ENCODE measurements at regions not wholly inside any gene's neighbourhood (a gene's known extent, or its start where the extent isn't known, plus 50 kb on each side); places are given as distances from the start of the nearest gene placed in this dataset.
"Not testable (repeated sequence)": the region's sequence is repeated elsewhere in the genome, so short reads cannot be mapped to it uniquely, and the experiment has no call there.

DNA sequence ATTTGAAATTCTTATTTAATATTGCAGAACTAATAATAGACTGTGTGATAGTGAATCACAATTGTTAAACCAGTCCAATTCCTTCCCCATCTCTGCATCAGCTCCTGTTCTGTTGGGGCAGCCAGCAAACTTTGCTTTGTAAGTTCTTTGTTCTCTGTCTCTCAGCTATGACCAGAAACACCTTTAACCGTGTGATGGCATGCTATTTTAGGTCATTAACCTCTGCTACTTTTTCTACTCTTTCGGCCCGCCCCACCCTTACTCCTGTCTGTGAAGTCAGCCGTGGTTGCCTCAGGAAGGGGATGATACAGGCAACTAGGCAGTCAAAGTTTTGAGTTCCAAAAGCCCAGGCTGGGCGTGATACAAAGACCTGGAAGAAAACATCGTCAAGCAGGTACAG lies 51.3 kb upstream of the EGFL6 start:
- DNase-seq (ENCODE audit: low spot score), result no peak

DNA sequence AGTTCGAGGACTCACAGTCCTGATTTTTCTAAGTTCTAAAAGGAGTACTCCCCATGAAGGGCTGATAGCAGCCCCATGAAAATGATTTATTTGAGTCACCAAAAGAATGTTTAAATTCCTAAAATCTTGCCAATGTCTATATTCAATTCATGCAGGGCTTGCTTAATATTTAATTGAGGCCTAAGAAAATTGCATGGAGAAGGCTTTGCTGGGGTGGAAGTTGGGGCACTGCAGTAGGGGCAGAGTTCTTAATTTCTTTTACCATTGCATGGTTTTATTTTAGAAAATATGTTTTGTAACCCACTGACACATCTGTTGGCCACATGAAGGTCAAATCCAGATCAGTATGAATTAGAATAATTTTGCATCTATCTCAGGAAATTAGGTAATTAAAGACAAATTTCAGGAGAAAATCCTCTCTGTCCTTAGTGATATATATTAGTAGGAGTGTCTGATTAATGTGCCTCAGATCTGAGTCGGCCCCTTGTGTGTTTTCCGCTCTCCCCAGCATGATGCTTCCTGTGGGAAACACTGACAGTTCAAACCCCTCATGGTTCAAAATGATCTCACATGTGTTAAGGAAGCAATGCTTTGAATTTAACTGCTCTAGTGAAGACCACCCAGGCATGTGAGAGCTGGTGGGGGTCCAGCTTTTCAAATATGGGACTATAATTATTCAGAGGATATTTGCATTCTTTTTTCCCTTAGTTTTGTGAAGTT lies 54.0 kb upstream of the EGFL6 start:
- no peak for DNase-seq (ENCODE audit: low spot score)

DNA sequence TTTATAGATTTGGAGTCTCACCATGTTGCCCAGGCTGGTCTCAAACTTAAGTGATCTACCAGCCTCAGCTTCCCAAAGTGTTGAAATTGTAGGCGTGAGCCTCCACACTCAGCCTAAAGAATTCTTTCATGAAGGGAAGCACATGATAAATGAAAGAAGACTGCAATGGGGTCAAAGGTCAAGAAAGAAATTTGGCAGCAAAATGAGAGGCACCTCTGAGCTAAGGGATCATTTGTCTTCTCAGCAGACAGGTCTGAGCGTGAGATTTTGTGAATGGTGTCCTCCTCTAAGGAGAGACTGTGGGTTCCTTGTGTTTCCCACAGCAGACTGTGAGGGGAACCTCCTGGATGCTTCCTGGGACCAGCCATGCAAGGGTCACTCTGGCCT lies 57.5 kb upstream of the EGFL6 start:
- DNase-seq (ENCODE audit: low spot score), result no peak

DNA sequence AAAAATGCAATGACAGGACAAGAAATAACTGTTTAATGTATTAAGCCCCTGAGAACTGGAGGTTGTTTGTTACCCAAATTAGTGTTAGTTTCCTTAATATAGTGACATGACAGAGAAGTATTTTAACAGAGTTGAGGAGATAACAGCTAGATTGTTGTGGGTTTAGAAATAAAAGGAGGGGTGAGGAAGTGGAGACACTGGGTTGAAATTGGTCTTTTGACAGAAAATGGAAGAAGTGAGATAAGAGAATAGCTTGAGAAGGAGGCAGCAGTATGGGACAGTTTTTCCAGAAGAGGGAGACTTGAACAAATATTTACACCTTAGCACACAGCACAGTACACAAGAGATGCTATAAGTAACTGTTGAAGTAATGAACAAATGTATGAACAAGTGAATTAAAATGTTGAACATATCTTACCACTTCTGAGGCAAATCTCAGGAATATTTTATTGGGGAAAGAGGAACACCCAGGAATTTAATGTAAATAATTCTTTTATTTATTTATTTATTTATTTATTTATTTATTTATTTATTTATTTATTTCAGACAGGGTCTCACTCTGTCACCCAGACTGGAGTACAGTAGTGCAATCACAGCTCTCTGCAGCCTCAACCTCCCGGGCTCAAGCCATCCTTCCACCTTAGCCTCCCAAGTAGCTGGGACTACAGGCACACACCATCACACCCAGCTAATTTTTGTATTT lies 58.0 kb upstream of the EGFL6 start:
- no peak for DNase-seq (ENCODE audit: low spot score)

DNA sequence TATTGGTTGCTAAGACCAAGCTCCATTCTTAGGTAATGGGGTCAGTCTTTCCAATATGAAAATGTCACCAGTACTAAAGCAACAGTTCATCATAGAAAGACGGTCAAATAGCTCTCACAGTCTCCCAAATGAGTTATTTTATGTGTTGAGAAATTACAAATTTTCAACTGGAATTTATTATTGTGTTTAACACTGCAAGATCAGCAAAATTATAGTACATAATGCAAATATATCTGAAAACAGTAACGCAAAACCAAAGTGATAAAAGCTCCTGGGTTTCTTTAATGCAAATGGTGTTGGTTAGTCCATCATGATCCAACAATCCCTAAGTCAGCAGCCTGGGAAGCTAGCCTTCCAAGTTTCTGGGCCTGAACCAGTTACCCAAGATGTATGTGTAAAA lies 61.5 kb upstream of the EGFL6 start:
- DNase-seq (ENCODE audit: low spot score), result no peak

DNA sequence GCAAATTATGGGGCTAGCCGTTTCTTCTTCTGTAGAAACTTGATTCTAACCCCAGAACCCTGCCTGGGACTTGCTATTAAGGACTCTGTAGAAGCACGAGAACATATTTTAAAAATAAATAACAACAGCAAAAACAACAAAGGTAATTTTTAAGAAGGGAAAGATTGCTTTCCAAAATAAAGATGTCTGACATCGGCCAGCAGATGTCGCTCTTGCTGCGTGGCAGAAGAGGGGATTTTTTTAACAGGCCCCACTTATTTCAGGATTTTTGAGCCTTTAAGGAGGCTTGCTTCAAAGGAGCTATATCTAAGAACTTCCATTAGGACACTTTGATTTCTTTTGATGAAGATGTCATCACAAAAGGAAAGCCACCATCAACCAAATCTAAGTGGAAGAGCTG lies 62.8 kb upstream of the EGFL6 start:
- peak; percentile 23 for DNase-seq (ENCODE audit: low spot score)

DNA sequence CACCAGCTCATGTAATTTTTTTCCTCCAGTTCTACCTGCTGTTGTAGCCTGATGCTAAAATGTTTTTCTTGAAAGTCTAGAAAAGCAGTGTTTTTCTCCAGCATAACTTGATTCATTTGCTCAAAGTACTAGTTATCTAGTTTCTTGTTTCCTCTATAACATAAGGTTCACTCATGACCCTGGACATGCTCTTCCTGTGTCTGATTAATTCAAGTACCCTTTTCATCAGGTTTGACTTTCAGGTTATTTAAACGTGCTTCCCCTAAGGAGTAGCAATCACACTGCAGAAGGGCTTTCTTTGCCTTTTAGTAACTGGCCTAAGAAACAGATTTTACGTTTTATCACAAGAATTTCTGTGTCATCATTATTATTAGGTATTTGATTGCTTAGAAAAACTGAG lies 66.8 kb upstream of the EGFL6 start:
- no peak for DNase-seq (ENCODE audit: low spot score)

DNA sequence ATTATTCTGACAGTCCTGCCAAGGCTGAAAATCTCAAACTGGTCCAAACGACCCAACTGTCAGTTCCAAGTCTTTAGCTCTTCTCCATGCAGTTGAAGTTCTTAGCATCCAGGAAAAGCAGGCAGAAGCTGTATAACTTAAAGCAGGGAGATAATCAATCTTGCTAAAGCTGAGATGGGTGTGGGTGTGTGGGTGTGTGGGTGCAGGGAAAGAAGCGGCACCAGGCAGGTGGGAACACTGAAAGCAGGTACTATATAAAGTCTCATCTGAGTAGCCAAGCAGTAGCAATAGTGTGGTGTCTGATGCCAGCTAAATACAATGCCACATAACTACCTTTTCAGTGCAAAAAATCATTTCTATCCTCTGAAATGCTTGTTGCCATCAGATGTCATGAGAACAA lies 69.7 kb upstream of the EGFL6 start:
- DNase-seq (ENCODE audit: low spot score), result no peak

DNA sequence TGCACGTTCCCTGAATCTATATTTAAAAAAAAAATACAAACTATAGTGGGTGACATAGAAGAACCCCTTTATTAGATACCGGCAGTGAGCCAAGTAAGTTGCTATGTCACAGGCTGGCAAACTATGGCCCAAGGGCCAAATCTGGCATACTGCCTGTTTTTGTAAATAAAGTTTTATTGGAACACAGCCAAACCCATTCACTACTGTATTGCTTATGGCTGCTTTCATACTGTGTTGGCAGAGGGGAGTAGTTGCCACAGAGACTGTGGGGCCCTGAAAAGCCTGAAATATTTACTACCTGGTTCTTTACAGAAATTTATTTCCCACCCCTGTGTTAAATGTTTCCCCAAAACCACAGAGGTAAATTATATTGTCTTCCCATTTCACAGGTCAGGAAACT lies 71.2 kb upstream of the EGFL6 start:
- DNase-seq (ENCODE audit: low spot score), result no peak

DNA sequence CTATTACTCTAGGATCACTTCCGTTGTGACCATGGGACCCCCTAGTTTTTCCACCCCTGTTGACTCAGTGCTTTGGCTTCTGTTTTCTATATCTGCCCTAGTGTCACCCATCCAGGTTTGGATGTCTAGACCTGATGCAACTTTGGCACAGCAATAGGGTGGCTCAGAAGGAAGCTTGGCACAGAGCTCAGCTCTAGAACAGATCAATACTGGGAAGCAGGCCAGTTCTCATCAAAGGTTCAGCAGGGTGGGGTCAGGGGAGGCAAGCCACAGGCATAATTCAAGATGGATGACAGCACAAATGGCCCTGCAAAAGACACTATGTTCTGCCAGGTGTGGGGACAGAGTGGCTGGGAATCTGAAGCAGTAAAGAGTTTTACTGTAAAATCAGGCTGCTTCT lies 74.2 kb upstream of the EGFL6 start:
- DNase-seq (ENCODE audit: low spot score), result no peak

DNA sequence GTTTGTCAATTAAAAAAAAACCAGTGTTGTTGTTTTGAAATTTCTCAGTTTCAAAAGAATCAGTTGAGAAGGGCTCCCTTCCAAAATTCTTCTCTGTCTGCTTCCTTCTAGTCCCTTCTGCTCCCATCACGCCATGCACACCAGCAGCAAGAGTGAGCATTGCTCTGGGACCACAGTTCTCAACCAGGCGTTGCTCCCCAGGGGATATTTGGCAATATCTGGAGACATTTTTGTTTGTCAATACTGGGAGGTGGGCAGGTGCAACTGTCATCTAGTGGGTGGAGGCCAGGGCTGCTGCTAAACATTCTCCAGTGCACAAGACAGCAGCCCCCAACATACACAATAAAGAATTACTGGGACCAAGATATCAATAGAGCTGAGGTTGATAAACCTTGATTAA lies 74.8 kb upstream of the EGFL6 start:
- no peak for DNase-seq (ENCODE audit: low spot score)

DNA sequence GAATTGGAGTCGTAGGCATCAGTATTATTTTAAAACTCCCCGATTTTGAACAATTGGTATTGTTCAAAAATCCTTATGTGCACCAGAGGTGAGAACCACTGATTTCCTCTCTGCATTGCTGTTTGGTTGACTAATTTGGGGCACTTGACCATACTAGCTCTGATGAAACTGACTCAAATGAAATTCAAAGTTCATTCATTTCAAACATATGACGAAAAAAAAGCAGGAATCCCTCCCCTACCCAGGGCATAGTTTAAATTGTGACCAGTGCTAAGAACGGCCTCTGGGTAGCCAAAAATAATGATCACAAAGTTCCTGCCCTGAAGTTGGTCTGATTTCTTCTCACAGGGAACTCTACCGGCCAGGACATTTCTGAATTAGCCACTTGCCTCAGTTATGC lies 75.7 kb upstream of the EGFL6 start:
- no peak for DNase-seq (ENCODE audit: low spot score)

DNA sequence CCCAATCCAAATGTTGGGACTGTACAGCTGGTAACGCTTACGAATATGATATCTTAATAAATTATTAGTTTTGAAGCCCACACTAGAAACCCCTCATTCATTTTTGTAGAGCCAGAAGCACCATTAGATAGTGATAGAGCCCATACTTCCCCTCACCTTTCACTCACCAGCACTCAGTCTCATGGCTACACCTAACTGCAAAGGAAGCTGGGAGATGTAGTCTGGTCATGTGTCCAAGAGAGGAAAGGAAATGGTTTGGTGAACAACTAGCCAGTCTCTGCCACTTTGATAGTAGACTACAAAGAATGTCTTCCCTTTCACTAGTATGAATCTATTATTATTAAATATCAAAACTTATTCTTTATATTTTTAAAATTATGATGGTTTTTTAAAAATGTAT lies 77.1 kb upstream of the EGFL6 start:
- no peak for DNase-seq (ENCODE audit: low spot score)

DNA sequence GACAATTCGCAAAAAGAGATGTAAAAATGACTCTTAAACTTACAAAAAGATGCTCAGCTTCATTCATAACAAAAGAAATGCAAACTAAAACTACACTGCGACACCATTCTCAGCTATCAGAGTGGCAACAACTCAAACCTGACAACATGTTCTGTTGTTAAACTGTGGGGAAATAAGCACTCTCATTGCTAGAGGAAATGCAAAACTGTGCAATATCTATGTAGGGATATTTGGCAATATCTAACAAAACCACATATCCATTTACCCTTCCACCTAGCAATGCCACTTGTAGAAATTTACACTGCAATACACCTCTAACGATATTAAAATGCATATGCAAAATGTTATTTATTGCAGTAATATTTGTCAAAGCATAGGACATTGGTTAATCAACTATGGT lies 78.3 kb upstream of the EGFL6 start:
- no peak for DNase-seq (ENCODE audit: low spot score)

DNA sequence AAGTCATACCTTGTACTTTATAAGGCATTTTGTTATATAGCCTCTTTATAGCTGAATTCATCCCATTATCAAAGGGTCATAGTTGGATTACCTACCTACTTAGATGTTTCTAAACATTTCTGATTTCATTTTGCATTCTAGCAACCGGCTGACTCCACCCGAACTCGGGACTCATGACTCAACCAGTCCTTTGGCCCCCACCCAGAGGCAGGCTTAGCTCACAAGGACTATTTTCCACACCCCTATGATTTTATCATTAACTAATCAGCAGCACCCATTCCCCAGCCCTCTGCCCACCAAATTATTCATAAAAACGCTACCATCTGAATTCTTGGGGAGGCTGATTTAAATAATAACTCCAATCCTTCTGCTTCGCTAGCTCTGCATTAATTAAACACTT lies 79.9 kb upstream of the EGFL6 start:
- DNase-seq (ENCODE audit: low spot score), result no peak

DNA sequence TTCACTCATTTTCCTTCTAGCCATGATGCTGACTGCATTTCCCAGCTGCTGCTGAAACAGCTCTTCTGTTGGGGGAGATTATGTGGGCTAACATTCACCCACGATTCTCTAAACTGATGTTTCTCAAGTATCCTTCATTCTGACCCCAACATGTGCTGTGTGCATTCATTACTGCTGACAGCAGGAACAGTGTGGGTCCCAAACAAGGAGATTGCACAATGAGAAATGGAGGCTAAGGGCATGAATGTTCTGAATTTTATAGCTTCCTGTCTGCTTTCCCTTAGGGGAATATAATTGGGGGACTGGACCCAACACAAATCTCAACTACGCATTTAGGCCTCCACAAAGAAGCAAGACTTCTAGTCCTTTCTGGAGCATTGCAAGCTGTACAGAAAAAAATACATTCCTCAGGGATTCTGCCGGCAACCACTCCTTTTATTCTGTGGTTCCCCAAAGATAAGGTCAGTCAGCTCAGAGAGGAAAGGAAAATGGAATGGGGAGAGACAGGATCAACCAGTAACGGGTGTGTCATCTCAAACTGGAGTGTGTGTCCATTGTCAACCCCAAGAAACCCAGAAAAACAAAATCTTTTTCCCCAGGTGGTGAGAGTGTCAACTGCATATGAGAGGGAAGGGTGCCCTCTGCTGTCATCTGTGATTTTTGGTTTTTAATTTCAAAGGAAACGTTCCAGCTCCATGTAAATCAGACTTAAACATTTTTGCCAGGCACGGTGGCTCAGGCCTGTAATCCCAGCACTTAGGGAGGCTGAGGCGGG lies 81.5 kb upstream of the EGFL6 start:
- peak; percentile 59 for DNase-seq (ENCODE audit: low spot score)

DNA sequence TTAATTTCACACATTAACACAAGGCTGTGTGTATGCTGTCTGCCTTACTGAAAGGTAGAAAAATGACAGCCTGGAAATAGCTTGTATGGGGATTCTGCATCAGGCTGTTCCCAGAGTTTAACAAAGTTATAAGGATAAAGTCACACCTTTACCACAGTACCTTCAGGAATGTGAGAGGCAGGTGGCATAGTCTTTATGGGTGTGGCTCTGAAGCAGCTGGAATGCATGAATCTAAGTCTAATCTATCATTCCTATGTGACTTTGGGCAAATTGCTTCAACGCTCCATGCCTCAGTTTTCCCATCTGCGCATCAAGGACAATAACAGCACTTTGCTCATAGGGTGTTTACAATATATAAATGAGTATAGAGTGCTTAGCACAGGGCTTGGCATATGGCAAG lies 84.2 kb upstream of the EGFL6 start:
- DNase-seq (ENCODE audit: low spot score), result no peak

DNA sequence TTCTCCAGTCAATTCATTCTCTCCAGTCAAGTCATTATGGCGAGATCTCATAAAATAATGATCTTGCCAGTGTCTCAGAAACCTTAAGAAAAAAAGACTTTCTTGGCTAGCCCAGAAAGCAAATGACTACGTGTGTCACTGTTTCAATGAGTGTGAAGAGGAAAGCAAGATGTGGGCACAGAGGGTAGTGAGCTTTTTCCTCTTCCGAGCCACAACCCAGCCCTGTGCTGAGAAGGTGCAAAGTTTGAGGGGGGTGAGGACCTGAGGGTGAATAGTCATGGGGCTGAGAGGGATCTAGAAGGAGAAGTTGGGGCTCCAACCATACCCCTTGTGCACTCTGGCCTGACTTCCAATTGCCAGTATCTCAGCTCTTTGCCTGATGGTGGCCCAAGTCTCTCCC lies 85.6 kb upstream of the EGFL6 start:
- no peak for DNase-seq (ENCODE audit: low spot score)

DNA sequence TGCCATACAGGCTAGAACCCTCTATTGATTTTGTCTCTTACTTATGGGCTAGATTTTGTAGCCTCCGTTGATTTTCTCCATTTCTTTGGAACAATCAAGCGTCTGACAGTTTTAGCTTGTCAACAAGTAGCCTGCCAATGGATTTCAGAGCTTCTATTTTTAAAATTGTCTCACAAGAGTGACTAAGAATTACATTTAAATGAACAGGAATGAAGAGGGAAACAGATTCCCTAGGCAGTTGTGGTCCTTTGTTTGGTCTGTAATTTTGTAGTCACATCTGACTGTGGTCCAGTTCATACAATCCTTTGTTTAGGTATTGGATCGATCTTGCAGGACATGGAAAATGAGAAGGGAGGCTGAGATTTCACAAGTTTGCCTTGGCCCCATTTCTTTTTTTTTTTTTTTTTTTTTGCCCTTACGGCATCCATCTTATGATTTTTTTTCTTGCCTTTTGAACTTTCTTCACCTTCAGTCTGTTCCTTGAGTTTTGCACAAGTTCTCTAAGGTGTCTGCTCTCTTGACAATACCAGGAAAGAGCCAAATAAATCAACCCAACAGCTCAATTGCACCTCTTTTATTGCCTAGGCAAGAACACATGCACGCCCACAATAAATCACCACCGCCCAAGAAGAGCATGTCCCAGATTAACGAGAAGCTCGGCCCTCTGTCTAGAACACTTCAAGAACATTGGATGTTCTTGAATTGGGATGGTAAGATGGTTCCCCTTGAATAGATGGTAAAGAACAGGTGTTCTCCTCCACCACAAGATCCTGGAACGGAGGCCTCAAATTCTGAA lies 86.5 kb upstream of the EGFL6 start:
- DNase-seq (ENCODE audit: low spot score), result no peak

DNA sequence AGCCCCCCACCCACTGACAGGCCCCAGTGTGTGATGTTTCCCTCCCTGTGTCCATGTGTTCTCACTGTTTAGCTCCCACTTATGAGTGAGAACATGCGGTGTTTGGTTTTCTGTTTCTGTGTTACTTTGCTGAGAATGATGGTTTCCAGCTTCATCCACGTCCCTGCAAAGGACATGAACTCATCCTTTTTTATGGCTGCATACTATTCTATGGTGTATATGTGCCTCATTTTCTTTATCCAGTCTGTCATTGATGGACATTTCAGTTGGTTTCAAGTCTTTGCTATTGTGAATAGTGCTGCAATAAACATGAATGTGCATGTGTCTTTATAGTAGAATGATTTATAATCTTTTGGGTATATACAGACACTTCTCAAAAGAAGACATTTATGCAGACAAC lies 88.6 kb upstream of the EGFL6 start:
- DNase-seq (ENCODE audit: low spot score), result not testable (repeated sequence)

DNA sequence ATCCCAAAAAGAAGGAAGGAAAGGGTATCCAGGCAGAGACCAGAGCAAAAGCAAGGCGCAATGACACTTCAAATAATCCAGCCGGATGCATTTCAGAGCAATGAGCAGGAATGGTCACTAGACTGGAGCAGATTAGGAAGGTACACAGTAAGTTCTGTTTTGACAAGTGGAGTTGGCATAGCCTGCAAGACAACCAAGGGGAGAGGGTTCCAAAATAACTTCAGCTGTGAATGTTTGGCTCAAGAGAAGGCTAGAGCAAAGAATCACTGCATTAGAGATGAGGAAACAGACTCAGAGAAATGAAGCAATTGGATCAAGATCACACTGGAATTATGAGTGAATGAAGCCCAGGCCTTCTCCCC lies 90.0 kb upstream of the EGFL6 start:
- no peak for DNase-seq (ENCODE audit: low spot score)

DNA sequence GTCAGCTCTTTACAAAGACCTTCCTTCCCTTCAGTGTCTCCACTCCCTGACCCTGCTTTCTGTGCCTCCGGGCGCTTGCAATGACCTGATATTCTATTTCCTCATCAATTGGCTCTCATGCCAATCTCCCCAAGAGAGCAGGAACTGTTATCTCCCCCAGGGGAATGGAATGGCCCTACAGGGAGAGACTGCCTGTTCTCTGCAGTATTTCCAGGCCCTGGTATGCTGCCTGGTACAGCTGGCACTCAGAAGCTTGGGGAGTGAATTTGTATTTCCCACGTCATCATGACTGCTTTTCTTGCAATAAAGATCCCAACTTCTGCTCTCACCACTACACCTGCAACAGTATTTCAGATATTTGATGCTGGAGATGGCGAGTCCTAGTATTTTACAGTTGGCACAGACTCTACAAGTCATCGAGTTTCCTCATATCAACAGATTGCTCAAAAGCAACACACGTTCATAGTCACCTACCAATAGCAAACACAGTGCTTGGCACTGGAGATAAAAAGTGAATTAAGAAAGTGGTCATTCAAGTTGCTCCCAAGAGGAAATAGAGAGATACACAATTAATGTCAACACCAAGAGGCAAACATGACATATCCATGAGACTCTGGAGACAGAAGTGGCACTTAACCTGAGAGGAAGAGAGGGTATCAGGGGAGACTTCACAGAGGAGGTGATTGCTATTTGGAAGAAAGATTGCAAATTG lies 90.5 kb upstream of the EGFL6 start:
- no peak for DNase-seq (ENCODE audit: low spot score)
